ENCODE measurements at regions not wholly inside any gene's neighbourhood (a gene's known extent, or its start where the extent isn't known, plus 50 kb on each side); places are given as distances from the start of the nearest gene placed in this dataset.

DNA sequence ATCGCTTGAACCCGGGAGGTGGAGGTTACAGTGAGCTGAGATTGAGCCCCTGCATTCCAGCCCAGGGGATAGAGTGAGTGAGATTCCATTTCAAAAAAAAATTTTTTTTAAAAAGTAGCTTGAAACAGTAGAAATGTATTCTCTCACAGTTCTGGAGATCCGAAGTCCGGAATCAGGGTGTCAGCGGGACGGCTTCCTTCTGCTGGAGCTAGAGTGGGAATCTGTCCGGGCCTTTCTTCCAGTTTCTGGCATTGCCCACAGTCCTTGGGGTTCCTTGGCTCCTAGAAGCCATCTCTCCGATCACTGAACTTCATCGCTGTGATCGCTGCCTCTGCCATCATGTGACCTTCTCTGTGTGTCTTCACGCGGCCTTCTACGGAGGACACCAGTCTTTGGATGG is 181.2 kb upstream of the CIBAR2 start:
- Mint-ChIP-seq H3K36me3 (ENCODE audit: insufficient read depth) (no peaks in the 10 kb centered on the region), H3K4me1 (no peaks in the 10 kb centered on the region), H3K9me3 (no peaks in the 10 kb centered on the region), H3K27me3 (peaks cover 2% of the 10 kb centered on the region), H3K27ac (ENCODE audit: low read depth) (no peak overlapping the region), H3K4me3 (no peak overlapping the region)
- ATAC-seq (replicated peaks; ENCODE audit: extremely low read depth, poor library complexity, severe bottlenecking) (no peak), DNase-seq (ENCODE audit: low spot score in 2 of 2) (no peak)

DNA sequence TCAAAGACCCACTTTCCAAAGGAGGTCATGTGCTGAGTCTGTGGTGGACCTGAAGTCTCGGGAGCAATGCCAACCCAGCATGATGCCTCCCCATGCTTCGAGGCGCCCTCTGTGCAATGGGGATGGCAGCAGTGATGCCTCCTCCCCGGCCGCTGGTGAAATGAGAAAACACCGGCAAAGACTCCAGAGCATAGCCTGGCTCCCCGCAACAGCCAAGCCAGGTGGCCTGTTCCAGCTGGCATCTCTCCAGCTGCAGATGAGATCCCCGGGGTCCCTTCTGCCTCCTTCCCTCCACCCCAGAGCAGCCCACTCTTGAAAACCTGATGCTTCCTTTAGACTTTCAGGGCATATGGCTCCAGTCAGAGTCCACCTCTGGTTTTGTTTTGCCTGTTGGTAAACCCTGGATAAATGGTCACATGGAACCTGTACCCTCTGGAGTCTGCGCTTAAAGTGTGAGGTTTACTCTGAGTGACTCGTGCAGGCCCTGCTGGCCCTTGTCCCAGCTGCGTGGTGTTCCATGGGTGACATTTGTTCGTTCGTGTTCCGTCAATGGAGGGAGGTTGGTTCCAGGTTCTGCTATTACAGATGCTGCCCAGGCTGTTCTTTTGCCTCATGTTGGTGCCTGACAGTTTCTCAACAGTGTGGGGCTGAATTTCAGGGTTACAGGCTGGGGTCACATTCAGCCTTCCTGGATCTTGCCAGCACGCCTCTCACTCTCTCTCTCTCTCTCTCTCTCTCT is 181.8 kb upstream of the CIBAR2 start:
- no peaks in the 10 kb centered on the region for H3K27me3 Mint-ChIP-seq
- no peaks in the 10 kb centered on the region for H3K9me3 Mint-ChIP-seq
- no peak for ATAC-seq (replicated peaks; ENCODE audit: extremely low read depth, poor library complexity, severe bottlenecking)
- no peak for DNase-seq (ENCODE audit: low spot score in 2 of 2)
- no peaks in the 10 kb centered on the region for H3K36me3 Mint-ChIP-seq (ENCODE audit: insufficient read depth)
- H3K4me3 Mint-ChIP-seq, result no peak overlapping the region
- no peaks in the 10 kb centered on the region for H3K4me1 Mint-ChIP-seq
- H3K27ac Mint-ChIP-seq (ENCODE audit: low read depth), result no peak overlapping the region

DNA sequence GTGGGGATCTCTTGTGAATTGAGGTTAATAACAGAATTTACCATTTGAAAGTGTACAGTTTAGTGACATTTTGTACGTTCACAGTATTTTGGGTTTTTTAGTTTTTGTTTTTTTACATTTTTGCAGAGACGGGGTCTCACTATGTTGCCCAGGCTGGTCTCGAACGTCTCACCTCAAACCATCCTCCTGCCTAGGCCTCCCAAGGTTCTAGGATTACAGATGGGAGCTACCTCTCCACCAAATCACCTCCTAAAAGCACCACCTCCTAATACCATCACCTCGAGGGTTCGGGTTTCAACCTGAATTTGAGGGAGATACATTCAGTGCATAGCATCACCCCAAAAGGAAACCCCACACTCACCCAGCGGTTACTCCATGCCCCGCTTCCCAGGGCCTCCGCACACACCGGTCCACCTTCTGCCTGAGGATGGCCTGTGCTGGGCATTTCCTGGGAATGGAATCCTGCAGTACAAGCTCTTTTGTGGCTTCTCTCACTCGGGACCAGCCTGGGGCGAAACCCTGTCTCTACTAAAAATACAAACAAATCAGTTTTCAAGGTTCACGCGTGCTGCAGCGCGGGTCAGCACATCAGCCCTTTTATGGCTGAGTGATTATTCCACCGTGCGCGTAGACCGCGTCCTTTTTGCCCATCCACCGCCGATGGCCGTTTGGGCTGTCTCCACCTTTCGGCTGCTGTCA is 182.7 kb upstream of the CIBAR2 start:
- no peaks in the 10 kb centered on the region for H3K9me3 Mint-ChIP-seq
- ATAC-seq (replicated peaks; ENCODE audit: extremely low read depth, poor library complexity, severe bottlenecking) (no peak), DNase-seq (ENCODE audit: low spot score in 2 of 2) (no peak)
- no peaks in the 10 kb centered on the region for H3K36me3 Mint-ChIP-seq (ENCODE audit: insufficient read depth)
- no peak overlapping the region for H3K27ac Mint-ChIP-seq (ENCODE audit: low read depth)
- no peak overlapping the region for H3K4me3 Mint-ChIP-seq
- no peaks in the 10 kb centered on the region for H3K4me1 Mint-ChIP-seq
- H3K27me3 Mint-ChIP-seq, result no peaks in the 10 kb centered on the region

DNA sequence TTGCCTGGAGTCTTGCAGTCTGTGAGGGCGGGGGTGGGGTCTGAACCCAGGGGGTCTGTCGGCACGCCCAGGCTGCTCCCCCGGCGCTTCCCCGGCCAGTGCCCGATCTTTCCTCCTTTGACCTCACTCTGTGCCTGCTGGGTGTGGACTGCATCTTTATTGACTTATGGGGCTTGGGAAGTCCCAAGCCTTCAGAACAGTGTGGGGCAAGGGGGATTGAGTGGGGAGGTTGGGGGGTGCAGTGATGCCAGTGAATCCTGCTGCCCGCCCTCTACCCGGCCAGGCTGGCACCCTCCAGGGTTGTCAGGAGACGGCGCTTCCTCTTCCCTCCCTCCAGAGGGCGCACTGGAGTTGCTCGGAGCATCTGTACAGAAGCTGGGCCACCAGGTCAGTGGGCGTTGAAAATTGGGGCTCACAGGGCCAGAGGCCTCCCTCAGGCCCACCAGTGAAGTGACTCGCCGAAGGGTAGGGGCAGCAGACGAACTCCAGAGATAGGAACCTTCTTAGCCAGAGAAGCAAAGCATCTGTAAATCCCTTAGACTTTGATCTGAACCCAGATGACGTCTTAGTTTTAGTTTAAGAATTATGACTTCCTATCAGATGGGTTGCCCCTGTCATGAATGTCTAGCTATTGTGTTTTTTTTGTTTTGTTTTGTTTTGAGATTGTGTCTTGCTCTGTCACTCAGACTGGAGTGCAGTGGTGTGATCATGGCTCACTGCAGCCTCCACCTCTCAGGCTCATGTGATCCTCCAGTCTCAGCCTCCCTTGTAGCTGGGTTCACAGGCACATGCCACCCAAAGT is 184.8 kb upstream of the CIBAR2 start:
- DNase-seq (ENCODE audit: low spot score in 2 of 2), result peak; percentile 16 to 30
- Mint-ChIP-seq H3K27ac (ENCODE audit: low read depth) (no peak overlapping the region), H3K4me3 (no peak overlapping the region), H3K4me1 (no peaks in the 10 kb centered on the region), H3K27me3 (no peaks in the 10 kb centered on the region), H3K36me3 (ENCODE audit: insufficient read depth) (no peaks in the 10 kb centered on the region), H3K9me3 (no peaks in the 10 kb centered on the region)
- peak; percentile 60 for ATAC-seq (replicated peaks; ENCODE audit: extremely low read depth, poor library complexity, severe bottlenecking)

DNA sequence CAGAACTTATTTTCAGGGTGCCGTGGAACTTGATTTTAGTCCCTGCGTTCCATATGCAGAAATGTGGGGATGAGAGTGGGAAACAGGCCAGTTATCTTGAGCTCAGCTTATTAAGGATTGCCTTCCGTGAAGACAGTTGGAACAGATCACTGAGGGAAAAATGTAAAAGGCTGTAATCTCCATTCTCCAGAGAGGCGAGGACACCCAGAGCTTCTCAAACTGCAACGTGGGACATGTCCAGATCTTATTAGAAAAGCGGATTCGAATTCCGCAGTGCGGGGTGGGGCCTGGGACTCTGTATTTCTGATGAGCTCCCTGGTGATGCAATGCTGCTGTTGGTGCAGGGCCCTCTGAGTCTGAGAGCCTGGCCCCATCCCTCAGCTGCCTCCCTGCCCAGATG is 185.6 kb upstream of the CIBAR2 start:
- H3K4me1 Mint-ChIP-seq, result no peaks in the 10 kb centered on the region
- no peak for ATAC-seq (replicated peaks; ENCODE audit: extremely low read depth, poor library complexity, severe bottlenecking)
- H3K27me3 Mint-ChIP-seq, result no peaks in the 10 kb centered on the region
- DNase-seq (ENCODE audit: low spot score in 2 of 2), result no peak
- H3K36me3 Mint-ChIP-seq (ENCODE audit: insufficient read depth), result peaks cover 1% of the 10 kb centered on the region
- no peaks in the 10 kb centered on the region for H3K9me3 Mint-ChIP-seq
- no peak overlapping the region for H3K4me3 Mint-ChIP-seq
- no peak overlapping the region for H3K27ac Mint-ChIP-seq (ENCODE audit: low read depth)

DNA sequence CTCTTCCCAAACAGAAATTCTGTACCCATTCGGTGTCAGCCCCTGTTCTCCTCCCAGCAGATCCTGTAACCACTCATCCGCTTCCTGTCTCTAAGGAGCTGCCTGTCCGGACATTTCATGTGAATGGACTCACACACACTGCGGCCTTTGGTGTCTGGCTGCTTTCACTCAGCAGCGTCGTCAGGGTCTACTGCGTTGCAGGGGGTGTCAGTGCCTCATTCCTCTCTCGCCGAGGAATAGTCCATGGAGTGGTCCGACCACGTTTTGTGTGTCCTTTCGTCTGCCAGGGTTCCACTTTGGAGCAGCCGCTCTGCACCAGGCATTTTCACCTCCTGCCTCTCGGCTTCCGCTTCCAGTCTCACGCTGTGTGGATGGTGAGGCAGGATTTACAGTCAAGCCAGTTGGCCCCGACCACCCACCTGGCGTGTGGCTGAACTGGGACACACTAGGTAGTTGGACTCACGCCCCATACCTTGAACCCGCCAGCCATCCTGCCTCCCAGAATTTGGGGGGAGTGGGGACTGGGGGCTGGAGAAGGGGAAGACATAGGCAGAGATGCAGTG is 188.2 kb upstream of the CIBAR2 start:
- no peak for DNase-seq (ENCODE audit: low spot score in 2 of 2)
- Mint-ChIP-seq H3K36me3 (ENCODE audit: insufficient read depth) (peaks cover 1% of the 10 kb centered on the region), H3K27ac (ENCODE audit: low read depth) (no peak overlapping the region), H3K27me3 (peaks cover 9% of the 10 kb centered on the region), H3K4me1 (no peaks in the 10 kb centered on the region), H3K9me3 (no peaks in the 10 kb centered on the region), H3K4me3 (no peak overlapping the region)
- ATAC-seq (replicated peaks; ENCODE audit: extremely low read depth, poor library complexity, severe bottlenecking), result no peak

DNA sequence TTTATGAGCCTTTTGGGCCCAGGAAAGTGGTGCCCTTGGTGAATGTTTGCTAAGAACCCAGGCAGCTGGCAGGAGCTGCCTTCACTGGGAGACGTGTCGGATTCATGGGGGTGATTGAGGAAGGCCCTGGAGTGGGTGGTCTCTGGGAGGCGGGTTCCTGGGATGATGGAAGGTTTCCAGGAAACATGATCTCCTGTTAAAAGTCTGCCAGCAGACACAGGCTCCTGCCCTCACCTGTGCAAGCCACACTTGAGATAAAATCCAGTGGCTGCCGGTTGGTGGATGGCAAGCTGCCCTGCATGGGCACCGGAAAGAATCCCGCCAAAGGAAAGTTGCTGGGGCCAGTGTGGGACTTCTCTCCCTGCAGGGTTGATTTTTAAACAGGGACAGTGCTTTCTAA is 189.0 kb upstream of the CIBAR2 start:
- Mint-ChIP-seq H3K4me3 (no peak overlapping the region), H3K27ac (ENCODE audit: low read depth) (no peak overlapping the region), H3K9me3 (no peaks in the 10 kb centered on the region), H3K27me3 (peaks cover 9% of the 10 kb centered on the region), H3K4me1 (peaks cover 3% of the 10 kb centered on the region), H3K36me3 (ENCODE audit: insufficient read depth) (peaks cover 1% of the 10 kb centered on the region)
- DNase-seq (ENCODE audit: low spot score in 2 of 2), result no peak
- ATAC-seq (replicated peaks; ENCODE audit: extremely low read depth, poor library complexity, severe bottlenecking), result no peak

DNA sequence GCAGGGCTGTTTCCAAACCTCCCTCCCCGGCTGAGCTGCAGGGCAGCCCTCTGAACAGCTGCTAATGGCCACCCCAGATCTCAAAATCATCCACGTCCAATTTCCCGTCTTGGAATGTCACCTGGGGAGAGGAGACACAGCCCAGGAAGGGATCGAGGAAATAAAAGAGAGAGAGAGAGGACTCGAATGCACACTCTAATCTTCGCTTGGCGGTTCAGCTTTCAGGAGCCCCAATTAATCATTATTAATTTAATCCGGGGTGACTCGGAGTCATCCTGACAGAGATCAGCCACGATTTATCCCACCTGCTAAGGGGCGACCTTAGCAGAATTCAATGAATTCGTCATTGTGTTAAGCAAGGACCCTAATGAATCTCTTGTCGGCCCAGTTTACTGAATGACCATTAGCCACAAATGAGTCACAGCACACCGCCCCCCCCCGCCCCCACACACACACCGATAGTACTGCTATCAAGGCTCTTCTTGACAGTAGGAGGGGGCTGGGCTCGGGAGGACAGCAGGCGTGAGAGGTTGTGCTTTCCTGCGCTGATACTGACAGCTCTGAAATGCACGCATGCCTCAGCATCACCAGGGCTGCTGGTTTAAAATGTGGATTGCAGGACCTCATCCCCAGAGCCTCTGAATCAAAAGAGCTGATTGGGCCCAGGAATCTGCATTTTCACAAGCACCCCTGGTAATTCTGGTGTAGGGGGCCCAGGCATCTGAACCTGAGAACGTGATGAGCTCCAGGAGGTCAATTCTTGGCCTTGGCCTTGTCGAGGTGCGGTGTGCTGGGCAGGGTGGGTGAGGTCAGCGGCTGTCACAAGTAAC is 190.0 kb upstream of the CIBAR2 start:
- Mint-ChIP-seq H3K36me3 (ENCODE audit: insufficient read depth) (peaks cover 3% of the 10 kb centered on the region), H3K27ac (ENCODE audit: low read depth) (no peak overlapping the region), H3K4me1 (peaks cover 5% of the 10 kb centered on the region), H3K4me3 (no peak overlapping the region), H3K27me3 (peaks cover 9% of the 10 kb centered on the region), H3K9me3 (no peaks in the 10 kb centered on the region)
- DNase-seq (ENCODE audit: low spot score in 2 of 2) (no peak), ATAC-seq (replicated peaks; ENCODE audit: extremely low read depth, poor library complexity, severe bottlenecking) (no peak)

DNA sequence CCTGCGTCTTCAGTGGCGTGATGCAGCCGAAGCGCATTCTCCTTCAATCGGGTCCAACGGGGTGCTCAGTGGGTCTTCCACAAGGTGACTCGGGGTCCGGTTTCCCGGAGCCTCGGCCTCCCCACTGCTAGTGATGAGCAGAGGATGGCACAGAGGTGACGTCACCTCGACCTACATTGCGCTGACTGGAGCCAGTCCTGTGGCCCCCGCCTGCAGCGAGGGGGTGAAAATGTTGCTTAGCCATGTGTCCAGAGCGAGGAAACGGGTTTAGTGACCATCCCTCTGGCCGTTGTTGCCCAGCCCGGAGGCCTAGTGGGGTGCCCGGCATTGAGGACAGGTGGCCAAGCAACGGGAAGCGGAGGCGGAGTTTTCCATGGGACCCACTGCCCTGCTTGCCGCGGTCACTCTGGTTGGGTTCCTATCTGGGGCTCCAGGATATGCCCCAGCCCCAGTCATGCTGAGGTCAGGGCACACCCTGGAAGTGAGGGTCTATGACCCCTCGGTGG is 190.6 kb upstream of the CIBAR2 start:
- Mint-ChIP-seq H3K9me3 (no peaks in the 10 kb centered on the region), H3K27ac (ENCODE audit: low read depth) (no peak overlapping the region), H3K36me3 (ENCODE audit: insufficient read depth) (peaks cover 3% of the 10 kb centered on the region), H3K27me3 (peaks cover 9% of the 10 kb centered on the region), H3K4me3 (peak overlapping the region; percentile 57), H3K4me1 (peaks cover 5% of the 10 kb centered on the region)
- DNase-seq (ENCODE audit: low spot score in 2 of 2) (no peak), ATAC-seq (replicated peaks; ENCODE audit: extremely low read depth, poor library complexity, severe bottlenecking) (no peak)

DNA sequence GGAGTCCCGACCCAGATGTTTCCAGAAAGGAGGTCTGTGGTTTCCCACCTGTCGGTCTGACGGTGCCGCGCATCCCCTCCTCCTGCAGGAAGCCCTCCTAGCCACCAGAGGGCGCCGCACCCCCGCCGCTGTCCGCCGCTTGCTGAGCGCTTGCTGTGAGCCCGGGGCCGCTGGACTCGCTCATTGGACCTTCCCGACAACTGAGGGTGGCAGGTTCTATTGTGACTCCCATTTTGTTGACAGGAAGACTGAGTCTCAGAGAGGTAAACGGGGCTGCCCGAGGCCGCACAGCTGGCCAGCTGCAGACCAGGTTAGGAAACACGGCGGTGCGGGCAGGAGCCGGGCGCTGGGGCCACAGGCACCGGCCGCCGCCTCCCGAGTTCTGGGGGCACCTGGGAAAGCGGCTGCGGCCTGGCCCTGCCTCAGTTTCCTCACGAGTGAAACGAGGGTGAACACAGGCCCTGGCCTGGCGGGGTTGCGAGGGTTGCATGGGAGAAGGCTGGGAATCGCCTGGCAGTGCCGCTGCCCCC is 191.1 kb upstream of the CIBAR2 start:
- H3K27me3 Mint-ChIP-seq, result peaks cover 9% of the 10 kb centered on the region
- DNase-seq (ENCODE audit: low spot score in 2 of 2), result peak; percentile 42 to 55

DNA sequence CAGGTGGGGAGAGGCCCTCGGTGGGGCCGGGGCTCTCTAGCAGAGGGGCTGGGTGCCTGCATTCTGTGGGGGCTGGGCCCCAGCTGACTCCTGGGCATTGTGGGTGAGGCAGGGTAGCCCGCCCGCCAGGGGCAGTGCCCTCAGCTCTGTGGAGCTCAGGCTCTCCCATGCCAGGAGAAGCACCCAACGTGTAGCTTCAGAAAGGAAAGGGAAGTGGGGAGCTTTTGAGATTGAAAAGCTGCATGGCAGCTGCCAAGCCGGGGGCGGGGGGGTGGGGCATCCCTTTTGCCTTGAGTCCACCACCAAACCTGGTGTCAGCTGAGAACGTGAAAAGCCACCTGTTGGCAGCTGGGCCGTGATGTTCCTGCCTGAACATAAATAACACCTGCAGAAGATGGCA is 192.1 kb upstream of the CIBAR2 start:
- DNase-seq (ENCODE audit: low spot score in 2 of 2), result no peak
- peaks cover 3% of the 10 kb centered on the region for H3K36me3 Mint-ChIP-seq (ENCODE audit: insufficient read depth)
- H3K9me3 Mint-ChIP-seq, result no peaks in the 10 kb centered on the region
- H3K4me1 Mint-ChIP-seq, result peaks cover 5% of the 10 kb centered on the region
- no peak for ATAC-seq (replicated peaks; ENCODE audit: extremely low read depth, poor library complexity, severe bottlenecking)
- H3K27me3 Mint-ChIP-seq, result peaks cover 9% of the 10 kb centered on the region
- no peak overlapping the region for H3K27ac Mint-ChIP-seq (ENCODE audit: low read depth)
- H3K4me3 Mint-ChIP-seq, result no peak overlapping the region

More for the DNA sequence above, 191.1 kb upstream of the CIBAR2 start:
- H3K36me3 Mint-ChIP-seq (ENCODE audit: insufficient read depth), result peaks cover 3% of the 10 kb centered on the region
- no peak overlapping the region for H3K27ac Mint-ChIP-seq (ENCODE audit: low read depth)
- peaks cover 5% of the 10 kb centered on the region for H3K4me1 Mint-ChIP-seq
- no peaks in the 10 kb centered on the region for H3K9me3 Mint-ChIP-seq
- no peak for ATAC-seq (replicated peaks; ENCODE audit: extremely low read depth, poor library complexity, severe bottlenecking)
- H3K4me3 Mint-ChIP-seq, result peak overlapping the region; percentile 57

All from central memory CD8-positive, alpha-beta T cell (primary cell).